ENCODE measurements at regions not wholly inside any gene's neighbourhood (a gene's known extent, or its start where the extent isn't known, plus 50 kb on each side); places are given as distances from the start of the nearest gene placed in this dataset.

GRCh38 chr21:19261731-19262376 is 858.3 kb upstream of the TMPRSS15 start:
- DNase-seq: no peak

DNA sequence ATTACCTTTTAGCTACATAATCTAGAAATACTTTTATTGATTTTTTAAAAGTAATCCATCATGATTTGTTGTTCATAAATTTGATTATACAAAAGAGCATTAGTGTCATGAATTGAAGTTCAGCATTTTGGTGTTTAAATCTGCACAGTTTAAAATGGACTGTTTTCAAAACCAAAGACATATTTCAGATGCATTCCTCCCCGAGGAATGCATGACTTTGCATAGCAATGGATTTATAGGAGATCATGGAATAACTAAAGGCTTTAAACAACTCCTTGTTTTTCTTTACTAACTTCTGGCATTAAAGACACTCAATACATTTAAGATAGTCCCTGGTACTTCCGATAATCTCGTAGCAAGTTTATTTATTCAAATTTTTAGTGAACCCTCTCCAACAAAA is 863.1 kb upstream of the TMPRSS15 start:
- no peak for DNase-seq

DNA sequence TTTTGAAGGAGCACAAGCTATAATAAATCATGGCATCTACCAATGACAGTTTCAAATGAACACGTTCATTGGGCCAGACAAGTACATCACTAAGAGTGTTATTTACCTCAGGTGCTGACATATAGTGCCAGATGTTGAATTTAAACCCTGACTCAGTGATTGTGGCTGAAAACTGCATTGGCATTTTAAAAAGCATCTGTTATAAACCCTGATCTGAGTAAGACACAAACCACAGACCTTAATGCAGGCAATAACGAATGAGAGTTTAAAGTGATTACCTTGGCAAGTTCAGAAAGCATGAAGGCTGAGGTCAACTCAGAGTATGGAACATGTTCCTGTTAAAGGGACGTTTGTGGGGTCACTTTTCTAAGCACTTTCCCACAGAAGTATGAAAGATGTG is 865.1 kb upstream of the TMPRSS15 start:
- DNase-seq: no peak

DNA sequence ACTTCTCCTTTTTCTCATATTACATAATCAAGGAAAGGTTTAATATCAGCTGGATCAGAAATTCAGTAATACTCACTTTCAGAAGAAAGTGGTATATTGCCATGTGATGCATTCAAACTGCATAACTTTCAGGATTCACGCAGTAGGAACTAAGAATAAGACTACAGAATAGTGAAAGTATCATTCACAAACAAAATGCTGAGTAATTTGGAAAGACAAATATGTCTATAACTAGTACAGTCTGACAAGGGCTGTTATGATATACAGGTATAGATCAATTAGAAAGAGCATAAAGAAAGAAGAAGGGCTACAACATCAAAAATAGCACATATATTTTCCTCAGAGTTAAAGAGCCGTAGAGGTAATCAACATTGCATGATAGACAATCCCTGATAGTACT is 871.5 kb upstream of the TMPRSS15 start:
- no peak for DNase-seq

- DNase-seq: no peak
Measured at GRCh38 chr21:19276665-19277064, 873.1 kb upstream of the TMPRSS15 start.

GRCh38 chr21:19286876-19287275 is 883.3 kb upstream of the TMPRSS15 start:
- DNase-seq: no peak

- no peak for DNase-seq
Measured at GRCh38 chr21:19290328-19290727, 886.7 kb upstream of the TMPRSS15 start.

- DNase-seq: no peak
Measured at GRCh38 chr21:19320291-19320690, 916.7 kb upstream of the TMPRSS15 start.

DNA sequence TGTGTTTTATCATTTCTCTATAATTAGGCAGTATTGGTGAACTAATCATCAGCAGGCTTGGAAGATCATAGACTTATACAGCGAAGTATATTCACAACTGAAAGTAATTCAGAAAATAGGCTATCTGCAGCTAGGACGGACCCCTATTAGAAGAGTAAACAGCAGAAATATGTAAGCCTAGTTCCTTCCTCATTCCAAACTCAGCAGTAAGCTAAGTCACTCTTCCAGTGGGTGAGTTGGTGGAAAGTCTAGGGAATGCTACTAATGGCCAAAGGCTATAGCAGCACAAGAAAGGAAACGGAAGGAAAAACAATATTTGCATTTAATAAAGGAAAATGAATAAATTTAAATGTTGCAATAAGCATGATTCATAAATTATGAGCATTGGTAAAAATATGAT is 918.1 kb upstream of the TMPRSS15 start:
- DNase-seq: no peak

DNA sequence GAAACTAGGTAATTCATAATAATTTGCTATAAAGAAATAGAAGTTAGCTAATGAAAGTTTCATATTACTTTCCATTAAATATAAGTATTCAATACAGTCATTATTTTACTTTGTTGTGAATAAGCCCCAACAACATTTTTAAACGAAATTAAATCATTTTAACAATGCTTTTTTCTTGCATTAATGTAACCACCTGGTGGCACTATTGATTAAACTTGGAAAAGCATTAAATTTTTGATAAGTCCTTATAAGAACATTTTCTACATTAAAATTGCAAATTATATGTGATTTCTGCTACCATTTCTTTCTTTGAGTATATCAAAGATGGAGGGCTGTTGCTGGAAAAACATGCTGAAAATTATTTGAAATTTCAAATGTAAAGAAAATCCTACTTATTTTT is 918.8 kb upstream of the TMPRSS15 start:
- DNase-seq: peak; percentile 13

- no peak for DNase-seq
Measured at GRCh38 chr21:19326531-19327319, 923.1 kb upstream of the TMPRSS15 start.

DNA sequence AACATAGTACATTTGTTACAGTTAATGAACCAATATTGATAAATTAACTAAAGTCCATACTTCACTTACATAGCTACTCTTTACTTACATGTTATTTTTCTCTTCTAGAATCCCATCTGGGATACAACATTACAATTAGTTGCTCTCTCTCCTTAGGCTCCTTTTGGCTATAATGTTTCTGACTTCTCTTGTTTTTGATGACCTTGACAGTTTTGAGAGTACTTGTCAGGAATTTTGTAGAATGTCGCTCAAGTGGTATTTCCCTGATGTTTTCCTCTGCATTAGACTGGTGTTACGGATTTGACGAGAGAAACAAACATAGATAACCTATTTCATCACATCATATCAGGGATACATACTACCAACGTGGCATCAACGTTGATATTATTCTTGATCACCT is 925.4 kb upstream of the TMPRSS15 start:
- DNase-seq: no peak

GRCh38 chr21:19340303-19340702 is 936.7 kb upstream of the TMPRSS15 start:
- no peak for DNase-seq

DNA sequence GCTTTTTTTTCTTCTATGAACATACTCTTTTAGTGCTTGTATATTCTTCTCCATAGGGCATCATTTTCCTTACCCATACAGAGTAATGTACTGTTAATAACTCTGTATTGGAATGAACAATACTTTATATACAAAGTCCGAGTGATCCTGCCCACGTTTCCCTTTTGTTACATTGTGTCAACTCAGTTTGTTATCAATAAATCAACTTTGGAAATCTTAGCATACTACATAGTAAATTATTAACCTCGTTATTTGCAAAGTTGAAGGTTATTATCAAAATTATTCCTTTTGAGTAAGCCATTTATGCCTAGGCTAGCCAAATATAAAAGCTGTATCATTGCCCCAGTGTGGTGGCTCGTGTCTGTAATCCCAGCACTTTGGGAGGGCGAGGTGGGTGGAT is 937.4 kb upstream of the TMPRSS15 start:
- DNase-seq: no peak

DNA sequence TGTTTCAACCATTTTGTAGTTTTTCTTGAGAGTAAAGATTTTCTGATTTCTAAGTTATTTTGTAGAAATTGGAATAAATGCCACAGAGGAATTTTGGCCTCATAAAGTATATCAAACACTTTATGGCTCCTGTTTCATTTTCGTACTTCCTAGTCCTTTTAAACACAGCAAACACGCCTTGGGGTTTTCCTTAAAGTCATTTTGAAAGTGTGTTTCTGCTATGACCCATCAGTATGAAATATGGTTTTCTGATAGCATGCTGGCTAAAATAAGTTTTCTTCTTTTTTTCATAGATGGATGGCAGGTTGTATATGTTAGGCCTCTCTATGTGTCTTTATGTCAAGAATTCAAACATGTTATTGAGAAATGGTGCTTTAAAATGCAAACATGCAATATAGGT is 940.1 kb upstream of the TMPRSS15 start:
- no peak for DNase-seq

GRCh38 chr21:19350286-19350685 is 946.7 kb upstream of the TMPRSS15 start:
- no peak for DNase-seq

DNA sequence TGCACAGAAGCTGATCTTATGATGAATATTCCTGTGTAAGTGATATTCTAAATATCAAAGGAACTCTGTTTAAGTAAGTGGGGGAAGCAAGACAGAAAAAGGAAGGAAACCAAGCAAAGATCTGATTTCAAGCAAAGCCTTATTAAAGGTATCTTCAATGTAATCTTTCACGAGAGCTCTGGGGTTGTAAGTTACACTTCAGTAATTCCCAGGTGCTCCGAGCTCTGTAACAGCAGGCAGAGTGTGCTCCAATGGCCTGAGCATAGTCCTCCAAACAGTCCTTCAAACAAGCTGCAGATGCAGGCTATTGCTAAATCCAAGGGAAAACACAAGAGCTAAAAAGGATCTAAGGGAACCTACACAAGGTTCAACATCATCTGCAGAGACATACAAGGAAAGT is 949.7 kb upstream of the TMPRSS15 start:
- DNase-seq: no peak

- DNase-seq: no peak
Measured at GRCh38 chr21:19368944-19369343, 965.4 kb upstream of the TMPRSS15 start.

DNA sequence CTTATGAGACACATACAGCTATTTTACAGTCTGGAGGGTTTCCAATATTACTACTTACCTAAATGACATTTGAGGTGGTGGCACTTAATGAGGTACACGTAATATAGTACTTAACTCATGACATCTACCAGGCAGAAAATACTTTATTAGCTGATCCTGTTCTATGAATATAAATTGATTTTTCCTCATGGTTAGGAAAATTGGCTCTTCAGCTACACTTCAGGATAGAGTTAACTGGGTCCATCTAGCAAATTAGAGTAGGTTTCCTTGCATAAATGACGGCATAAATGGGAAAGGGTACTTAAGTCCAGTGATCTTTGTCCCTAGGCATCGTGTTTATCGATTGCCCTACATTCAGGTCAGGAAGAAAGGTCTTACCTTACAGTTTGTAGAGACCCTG is 988.8 kb upstream of the TMPRSS15 start:
- DNase-seq: no peak

DNA sequence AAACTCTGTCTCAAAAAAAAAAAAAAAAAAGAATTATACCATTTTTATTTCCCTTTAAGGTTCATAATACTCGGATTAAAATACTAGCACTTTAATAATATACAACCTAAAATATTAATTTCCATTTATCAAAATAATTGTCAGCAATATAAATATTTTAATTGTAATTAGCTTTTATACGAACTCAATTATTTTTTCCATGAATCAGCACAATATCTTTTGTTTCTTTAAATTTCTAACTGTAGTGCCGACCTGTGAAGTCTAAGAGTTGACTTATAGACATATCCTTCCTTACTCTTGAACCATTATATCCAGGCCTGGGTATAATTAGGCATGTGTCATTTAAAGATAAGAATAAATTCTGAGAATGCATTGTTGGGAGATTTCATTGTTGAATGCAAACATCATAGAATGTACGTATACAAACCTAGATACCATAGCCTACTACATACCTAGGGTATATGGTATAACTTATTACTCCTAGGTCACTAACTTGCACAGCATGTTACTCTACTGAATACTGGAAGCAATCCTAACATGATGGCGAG is 996.7 kb upstream of the TMPRSS15 start:
- peak; percentile 2 for DNase-seq

DNA sequence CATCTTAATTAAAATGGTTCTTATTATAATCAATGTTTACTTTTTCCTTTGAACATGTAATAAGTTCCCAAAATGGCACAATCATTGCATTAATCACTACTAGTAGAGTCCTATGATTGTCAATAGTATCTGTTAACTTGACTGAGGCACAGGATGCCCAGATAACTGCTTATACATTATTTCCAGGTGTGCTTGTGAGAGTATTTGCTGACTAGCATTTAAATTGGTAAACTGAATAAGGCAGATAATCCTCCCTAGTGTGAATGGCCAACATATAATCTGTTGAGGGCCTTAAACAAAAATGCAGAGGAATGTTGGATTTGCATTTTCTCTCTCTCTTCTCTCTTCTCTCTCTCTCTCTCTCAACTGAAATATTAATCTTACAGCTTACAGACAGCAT is 999.3 kb upstream of the TMPRSS15 start:
- no peak for DNase-seq

GRCh38 chr21:19405326-19405725 is 1001.7 kb upstream of the TMPRSS15 start:
- no peak for DNase-seq

DNA sequence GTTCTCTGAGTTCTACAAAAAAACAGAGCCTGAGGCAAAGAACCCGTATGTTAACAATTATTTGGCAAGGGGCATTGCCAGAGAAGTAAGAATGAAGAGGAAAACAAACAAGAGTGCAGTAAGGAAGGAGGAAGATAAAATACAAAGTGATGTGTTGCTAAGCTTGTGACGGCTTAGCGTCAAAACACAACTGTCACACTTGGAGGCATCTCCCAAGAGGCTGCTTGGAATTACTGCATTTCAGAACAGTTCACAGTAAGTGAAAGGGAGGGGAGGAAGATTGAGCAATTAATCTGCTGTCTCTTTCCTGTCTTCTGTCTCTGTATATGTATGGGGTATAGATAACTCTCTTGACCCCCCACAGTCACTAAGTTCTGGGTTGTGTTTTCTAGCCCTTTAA is 1017.0 kb upstream of the TMPRSS15 start:
- DNase-seq: no peak

DNA sequence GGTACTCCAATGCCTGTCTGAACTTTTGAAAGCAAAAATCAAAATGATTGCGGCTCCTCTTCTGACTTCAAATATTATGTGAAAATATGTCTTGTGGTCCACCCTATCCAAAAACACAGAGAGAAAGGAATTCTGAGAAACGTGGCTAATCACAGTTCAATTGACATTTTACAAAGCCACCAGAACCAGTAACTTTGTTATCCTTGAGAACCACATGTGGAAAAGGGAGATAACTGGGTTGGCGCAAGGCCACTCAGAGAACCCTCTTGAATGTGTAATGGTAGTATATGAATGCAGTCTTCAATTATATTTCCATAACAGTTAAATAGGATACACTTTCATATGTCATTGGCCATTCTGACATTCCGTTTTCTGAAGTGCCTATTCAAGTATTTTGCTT is 1030.0 kb upstream of the TMPRSS15 start:
- peak; percentile 91 for DNase-seq
